Transverse colon (tissue), 3 donors: ENCODE measurements at regions not wholly inside any gene's neighbourhood (a gene's known extent, or its start where the extent isn't known, plus 50 kb on each side); places are given as distances from the start of the nearest gene placed in this dataset.

Source experiments
- POLR2A ChIP-seq: fragments of 450-650 bp; IDR thresholded peaks from one replicate; pipeline ENCODE4 v1.6.1; 2016; ENCODE audit warnings: antibody characterized with exemption, mild to moderate bottlenecking, moderate library complexity
- TF ChIP-seq, protein P1 (sequence below), 5 experiments: fragments of 200-600 bp in 3 of 5; fragments of 450-650 bp in 2 of 5; sonication (generic) in 3 of 5; IDR thresholded peaks; 1 replicate in 2 of 5; 2 replicates in 3 of 5; pipeline ENCODE4 v1.5.1; 2016 to 2017; ENCODE audit warnings: antibody characterized with exemption in 5 of 5, inconsistent platforms in 3 of 5, mild to moderate bottlenecking in 2 of 5, moderate library complexity in 1 of 5

DNA sequence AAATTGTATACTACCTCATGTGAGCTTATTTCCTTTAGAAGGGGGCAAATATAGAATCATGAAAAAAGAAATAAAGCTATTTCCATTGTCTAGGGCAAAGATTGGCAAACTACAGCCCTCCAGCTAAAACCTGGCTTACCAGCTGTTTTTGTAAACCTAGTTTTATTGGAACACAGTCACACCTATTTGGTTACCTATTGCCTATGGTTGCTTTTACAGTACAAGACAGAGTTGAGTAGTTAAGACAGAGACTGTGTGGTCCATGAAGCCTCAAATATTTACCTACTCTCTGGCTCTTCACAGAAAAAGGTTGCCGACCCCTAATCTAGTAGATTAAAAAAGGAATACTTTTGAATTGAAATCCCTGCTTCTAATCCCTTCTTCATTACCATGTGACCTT is 88.8 kb upstream of the ENPP6 start:
- TF ChIP-seq, protein P1, sequence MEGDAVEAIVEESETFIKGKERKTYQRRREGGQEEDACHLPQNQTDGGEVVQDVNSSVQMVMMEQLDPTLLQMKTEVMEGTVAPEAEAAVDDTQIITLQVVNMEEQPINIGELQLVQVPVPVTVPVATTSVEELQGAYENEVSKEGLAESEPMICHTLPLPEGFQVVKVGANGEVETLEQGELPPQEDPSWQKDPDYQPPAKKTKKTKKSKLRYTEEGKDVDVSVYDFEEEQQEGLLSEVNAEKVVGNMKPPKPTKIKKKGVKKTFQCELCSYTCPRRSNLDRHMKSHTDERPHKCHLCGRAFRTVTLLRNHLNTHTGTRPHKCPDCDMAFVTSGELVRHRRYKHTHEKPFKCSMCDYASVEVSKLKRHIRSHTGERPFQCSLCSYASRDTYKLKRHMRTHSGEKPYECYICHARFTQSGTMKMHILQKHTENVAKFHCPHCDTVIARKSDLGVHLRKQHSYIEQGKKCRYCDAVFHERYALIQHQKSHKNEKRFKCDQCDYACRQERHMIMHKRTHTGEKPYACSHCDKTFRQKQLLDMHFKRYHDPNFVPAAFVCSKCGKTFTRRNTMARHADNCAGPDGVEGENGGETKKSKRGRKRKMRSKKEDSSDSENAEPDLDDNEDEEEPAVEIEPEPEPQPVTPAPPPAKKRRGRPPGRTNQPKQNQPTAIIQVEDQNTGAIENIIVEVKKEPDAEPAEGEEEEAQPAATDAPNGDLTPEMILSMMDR (IDR thresholded peaks at IDR 0.05): no peak
- no peak for TF ChIP-seq POLR2A
